GM10266 (cell line): ENCODE measurements at regions not wholly inside any gene's neighbourhood (a gene's known extent, or its start where the extent isn't known, plus 50 kb on each side); places are given as distances from the start of the nearest gene placed in this dataset.

Experiments
- DNase-seq: peaks from one replicate; pipeline ENCODE4 v3.0.0; 2012; ENCODE audit errors: extremely low spot score
- TF ChIP-seq, protein P1 (sequence below): IDR thresholded peaks from 2 replicates; pipeline ENCODE4 v1.5.1; 2012; ENCODE audit warnings: mild to moderate bottlenecking, low read depth; ENCODE audit not compliant: control insufficient read depth, insufficient read depth; ENCODE audit errors: missing control alignments

DNA sequence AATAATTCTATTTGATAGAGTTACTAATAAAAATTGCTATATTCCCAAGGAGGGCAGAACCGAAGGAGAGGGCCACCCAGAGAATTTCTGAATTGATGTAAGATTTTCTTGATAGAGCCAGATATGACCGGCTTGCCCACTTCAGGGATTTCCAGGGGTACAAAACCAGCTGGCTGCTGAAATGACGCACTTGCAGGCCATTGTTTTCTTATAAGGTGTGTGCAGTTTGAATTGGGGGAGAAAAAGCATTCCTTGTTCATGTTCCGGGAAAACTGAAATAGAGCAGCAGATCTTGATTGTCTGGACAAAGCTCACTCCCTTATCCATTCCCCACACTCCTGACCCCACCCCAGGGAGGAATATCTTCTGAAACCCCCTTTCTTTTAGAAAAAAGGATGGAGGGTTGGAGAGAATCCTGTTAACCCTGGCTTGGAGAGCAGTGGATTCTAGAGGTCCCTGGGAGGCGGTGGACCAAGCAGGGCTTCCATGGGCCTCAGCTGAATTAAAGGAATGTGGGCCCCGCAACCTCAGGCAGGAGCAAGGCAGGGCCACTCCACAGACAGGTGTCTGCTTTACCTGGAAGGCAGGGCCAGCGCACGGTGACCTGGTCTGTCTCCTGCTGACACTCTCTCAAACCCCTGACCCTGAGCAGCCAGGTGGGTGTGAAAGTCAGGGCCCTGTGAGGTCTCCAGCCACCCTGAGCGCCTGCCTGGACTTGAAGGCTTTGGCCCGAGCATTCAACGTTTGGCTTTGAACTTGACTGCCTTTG, 96.4 kb downstream of the TMEM170B start:
- no peak for DNase-seq
- TF ChIP-seq, protein P1, sequence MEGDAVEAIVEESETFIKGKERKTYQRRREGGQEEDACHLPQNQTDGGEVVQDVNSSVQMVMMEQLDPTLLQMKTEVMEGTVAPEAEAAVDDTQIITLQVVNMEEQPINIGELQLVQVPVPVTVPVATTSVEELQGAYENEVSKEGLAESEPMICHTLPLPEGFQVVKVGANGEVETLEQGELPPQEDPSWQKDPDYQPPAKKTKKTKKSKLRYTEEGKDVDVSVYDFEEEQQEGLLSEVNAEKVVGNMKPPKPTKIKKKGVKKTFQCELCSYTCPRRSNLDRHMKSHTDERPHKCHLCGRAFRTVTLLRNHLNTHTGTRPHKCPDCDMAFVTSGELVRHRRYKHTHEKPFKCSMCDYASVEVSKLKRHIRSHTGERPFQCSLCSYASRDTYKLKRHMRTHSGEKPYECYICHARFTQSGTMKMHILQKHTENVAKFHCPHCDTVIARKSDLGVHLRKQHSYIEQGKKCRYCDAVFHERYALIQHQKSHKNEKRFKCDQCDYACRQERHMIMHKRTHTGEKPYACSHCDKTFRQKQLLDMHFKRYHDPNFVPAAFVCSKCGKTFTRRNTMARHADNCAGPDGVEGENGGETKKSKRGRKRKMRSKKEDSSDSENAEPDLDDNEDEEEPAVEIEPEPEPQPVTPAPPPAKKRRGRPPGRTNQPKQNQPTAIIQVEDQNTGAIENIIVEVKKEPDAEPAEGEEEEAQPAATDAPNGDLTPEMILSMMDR: no peak

DNA sequence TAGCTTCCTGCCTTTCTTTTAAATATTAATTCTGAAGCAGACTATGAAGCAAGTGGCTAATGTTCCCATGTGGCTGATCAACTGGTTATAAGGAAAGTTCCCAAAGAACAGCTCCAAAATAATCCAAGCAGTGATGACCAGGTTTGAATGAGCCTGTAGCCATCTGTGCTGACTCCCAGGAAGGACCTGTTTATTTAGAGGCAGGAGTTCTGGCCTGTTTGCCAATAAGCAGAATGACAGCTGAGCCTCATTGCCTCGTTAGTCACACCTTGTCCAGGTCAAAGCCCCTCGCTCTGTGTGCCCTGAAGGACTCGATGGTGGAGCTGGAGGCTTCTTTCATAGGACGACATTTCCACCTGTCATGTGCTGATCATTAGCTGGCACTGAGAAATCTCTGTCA, 97.4 kb downstream of the TMEM170B start:
- TF ChIP-seq, protein P1: no peak
- DNase-seq: no peak

DNA sequence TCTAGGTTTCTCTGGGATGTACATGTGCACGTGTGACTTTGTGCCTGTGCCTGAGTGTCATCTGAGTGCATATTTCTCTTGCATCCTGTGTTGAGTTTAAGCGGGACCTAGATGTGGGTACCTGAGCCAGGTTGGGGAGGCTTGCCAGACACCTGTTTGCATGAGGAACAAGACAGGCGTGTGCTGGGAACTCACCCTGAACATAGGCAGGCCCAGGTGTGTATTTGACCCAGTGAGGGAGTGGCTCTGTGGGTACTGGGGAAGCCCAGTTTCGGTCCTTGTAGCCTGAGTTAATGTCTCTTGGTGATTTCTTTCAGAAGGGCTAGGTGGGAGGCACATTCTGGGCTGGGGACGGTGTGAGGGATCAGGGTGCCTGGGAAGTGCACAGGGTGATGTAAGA, 98.6 kb downstream of the TMEM170B start:
- no peak for DNase-seq
- TF ChIP-seq, protein P1: no peak

DNA sequence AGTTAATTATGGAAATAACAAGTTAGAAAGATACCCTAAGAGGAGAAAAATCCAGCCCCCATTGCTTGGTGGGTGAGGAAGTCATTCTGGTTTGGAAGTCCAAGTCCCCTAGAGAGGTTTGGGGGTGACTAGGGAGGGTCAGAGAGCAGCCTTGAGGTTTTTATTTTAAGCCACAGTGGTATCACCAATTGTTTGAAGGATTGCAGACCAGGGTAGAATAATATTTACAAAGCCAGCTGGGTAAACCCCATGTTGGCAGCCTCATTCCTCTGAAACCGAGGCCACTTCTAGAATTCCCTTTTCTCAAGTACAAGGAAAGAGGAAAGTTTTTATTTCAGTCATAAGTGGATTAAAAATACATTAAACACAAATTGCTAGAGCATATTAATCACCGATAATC, 99.7 kb downstream of the TMEM170B start:
- TF ChIP-seq, protein P1: no peak
- DNase-seq: no peak

DNA sequence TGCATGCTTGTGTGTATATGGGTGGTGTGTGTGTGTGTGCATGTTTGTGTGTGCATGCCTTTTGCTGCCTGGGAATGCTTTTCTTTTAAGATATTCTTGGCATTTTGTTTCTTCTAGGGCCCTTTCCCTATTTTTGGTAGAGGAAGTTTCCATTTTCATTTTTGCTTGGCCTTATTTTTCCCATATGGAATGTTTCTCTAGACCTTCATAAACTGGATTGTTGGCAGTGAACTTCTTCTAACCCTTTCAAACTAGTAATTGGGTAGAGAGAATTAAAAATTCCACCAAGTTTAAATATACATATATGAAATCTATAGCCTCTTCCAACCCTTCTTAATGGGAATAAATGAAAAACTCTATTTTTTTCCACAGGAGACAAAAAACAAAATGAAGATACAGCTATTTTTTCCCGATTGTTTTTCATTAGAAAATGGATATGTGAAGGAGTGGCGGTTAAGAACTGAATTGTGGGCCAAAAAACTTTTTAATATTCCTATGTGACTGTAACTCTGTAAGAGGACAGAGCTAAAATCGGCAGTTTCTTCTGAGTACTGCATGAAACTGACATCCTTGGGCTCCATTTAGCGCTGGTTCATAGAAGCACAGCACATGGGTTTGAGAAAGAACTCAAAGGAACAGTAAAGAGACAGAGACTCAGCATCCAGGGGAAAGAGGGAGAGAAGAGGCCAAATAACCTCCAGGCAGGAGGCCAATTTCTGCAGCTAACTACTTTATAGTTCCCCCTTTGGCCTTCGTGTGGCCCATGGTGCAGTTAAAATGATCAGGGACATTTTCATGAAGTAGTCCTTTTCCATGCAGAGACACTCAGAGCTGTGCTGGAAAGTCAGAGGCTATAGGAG, 102.1 kb downstream of the TMEM170B start:
- DNase-seq: no peak
- TF ChIP-seq, protein P1: no peak

DNA sequence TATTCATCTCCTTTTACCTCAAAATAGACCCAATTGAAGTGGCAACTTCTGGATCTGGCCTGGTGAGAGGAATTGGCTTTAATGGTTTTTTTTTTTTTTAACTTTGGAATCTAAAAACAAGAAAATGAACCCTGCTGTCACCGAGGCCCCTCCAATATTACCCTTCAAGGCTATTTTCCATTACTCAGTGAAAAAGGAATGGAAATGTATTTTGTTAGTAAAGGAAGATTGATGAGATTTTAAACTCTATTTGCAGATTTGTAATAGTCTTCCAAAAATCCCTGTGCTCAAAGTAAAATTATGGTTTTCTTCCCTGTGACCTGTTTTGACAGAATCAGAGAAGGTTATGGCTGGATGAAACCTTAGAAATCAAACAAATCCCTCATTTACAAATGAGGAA, 102.9 kb downstream of the TMEM170B start:
- TF ChIP-seq, protein P1: no peak
- DNase-seq: no peak

DNA sequence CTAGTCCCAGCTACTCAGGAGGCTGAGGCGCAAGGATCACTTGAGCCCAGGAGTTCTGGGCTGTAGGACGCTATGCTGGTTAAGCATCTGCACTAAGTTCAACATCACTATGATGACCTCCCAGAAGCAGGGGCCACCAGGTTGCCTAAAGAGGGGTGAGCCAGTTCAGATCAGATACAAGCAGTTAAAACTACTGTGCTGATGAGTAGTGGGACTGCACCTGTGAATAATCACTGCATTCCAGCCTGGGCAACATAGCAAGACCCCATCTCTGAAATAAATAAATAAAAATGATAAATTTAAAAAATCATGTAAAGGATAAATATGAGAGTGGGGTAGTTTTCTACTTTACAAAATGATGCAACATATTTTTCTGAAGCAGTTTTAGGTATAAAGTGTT, 106.5 kb downstream of the TMEM170B start:
- DNase-seq: no peak

More for the DNA sequence above, 106.5 kb downstream of the TMEM170B start:
- TF ChIP-seq, protein P1: no peak
